GM12874 (cell line): ENCODE measurements at regions not wholly inside any gene's neighbourhood (a gene's known extent, or its start where the extent isn't known, plus 50 kb on each side); places are given as distances from the start of the nearest gene placed in this dataset.

Experiments used
- CTCF ChIP-seq: IDR thresholded peaks from 2 replicates; pipeline ENCODE4 v1.5.1; 2011; ENCODE audit warnings: low read depth, mild to moderate bottlenecking, control low read depth, low read length, moderate library complexity; ENCODE audit not compliant: insufficient read depth

DNA sequence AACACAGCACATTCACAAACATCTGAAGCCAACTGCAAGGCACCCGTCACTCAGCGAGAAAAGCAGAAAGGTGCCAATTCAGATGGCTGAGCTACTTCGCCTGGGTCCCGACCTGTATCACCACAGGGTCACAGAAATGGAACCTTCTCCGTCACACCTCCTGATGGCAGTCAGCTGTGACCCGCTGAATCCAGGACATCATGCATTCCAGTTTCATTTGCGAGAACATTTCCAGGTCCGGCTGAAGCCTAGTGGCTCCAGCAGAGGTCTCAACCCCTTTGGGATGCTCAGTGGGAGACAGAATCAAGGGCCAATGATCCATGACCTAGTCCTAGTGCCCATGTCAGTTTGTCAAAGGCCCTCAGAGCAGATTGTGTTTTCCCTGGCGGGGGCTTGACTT is 193.6 kb upstream of the KLF14 start:
- no peak for TF ChIP-seq CTCF

DNA sequence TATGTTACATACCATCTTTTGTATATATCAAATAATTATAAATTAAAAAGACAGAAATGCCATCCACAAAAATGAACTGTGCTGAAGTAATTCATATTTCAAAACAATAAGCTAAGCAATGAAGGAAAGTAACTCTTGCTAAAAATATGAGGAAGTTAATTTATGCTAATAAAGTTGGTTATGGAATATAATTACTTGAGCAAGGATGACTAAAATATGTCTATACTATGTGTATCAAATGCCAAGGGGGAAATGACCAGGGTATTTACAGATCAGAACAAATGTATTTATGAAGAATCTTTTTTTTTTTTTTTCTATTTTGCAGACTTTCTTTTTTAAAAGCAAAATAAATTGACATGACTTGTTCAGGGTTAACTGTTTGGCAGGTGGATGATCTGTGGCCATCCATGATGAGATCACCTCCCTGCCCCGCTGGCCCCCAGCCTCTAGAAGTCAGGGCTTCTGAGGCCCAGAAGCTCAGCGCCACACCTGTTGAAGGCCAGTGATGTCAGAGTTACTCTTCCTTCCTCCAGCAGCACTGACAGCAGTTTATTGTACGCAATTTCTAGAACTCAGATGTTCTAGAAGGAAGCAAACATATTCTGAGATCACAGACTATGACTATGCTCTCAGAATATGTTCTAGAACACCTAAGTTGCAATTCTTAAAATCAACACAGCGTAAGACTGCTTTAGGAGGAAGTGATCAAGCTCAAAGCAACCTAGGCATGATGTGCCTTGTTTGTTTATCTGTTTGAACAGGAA is 196.1 kb upstream of the KLF14 start:
- TF ChIP-seq CTCF, result no peak

- no peak for TF ChIP-seq CTCF
Observed at GRCh38 chr7:130930681-130931080, 196.7 kb upstream of the KLF14 start.

- TF ChIP-seq CTCF, result no peak
Observed at GRCh38 chr7:130931423-130931822, 197.4 kb upstream of the KLF14 start.

DNA sequence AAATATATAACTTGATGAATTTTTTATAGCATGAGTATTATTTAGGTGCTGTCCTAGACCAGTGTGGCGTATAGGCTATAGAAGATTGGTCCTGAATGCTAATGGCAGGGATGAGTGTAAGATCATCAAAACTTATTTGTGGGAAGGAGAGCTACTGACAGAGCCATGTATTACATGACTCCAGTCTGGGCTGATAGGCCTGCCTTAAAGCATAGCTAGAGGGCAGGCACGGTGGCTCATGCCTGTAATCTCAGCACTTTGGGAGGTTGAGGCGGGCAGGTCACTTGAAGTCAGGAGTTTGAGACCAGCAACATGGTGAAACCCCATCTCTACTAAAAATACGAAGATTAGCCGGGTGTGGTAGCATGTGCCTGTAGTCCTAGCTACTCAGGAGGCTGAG is 198.1 kb upstream of the KLF14 start:
- TF ChIP-seq CTCF, result no peak

- TF ChIP-seq CTCF, result no peak
Observed at GRCh38 chr7:130932667-130933432, 198.8 kb upstream of the KLF14 start.

DNA sequence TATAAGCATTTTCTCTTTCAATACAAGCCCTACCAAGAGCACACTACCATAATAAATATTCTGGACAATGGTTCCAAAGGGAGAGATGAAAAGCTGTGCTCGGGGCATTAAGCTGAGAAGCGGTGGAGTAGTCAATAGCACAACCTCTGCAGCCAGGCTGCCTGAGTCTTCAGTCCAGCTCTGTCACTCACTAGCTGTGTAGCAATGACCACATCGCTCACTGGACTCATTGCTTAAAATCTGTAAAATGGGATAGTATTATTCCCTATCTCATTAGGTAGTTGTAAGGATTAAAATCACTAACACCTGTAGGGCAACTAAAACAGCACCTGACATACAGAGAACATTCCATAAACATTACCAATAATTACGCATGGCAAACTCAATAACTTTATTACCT is 199.9 kb upstream of the KLF14 start:
- no peak for TF ChIP-seq CTCF
